ENCODE measurements at regions not wholly inside any gene's neighbourhood (a gene's known extent, or its start where the extent isn't known, plus 50 kb on each side); places are given as distances from the start of the nearest gene placed in this dataset.

- Histone ChIP-seq H3K4me3 (no peak overlapping the region), H3K4me1 (no peaks in the 10 kb centered on the region), H3K27ac (no peak overlapping the region), H3K27me3 (no peaks in the 10 kb centered on the region), H3K9me3 (no peaks in the 10 kb centered on the region), H3K36me3 (no peaks in the 10 kb centered on the region)
- DNase-seq, result no peak
- intact Hi-C loops (cut with DNase I; ENCODE audit: low total_unique reads), result no loop called here
- no peak for TF ChIP-seq POLR2A (IDR thresholded peaks at IDR 0.05)
- TF ChIP-seq CTCF (IDR thresholded peaks at IDR 0.05), result no peak
Observed at GRCh38 chr1:73910062-73910461, 287.9 kb downstream of the LRRIQ3 start.

- no peaks in the 10 kb centered on the region for H3K4me1 ChIP-seq
- no peaks in the 10 kb centered on the region for H3K36me3 ChIP-seq
- no peak overlapping the region for H3K27ac ChIP-seq
- TF ChIP-seq CTCF (IDR thresholded peaks at IDR 0.05) (no peak), POLR2A (IDR thresholded peaks at IDR 0.05) (no peak)
- H3K27me3 ChIP-seq, result no peaks in the 10 kb centered on the region
- intact Hi-C loops (cut with DNase I; ENCODE audit: low total_unique reads), result no loop called here
- DNase-seq, result no peak
- no peaks in the 10 kb centered on the region for H3K9me3 ChIP-seq
- no peak overlapping the region for H3K4me3 ChIP-seq
Observed at GRCh38 chr1:73909043-73909562, 288.9 kb downstream of the LRRIQ3 start.

- Histone ChIP-seq H3K27me3 (no peaks in the 10 kb centered on the region), H3K36me3 (no peaks in the 10 kb centered on the region), H3K9me3 (no peaks in the 10 kb centered on the region), H3K4me3 (no peak overlapping the region), H3K4me1 (no peaks in the 10 kb centered on the region), H3K27ac (no peak overlapping the region)
- TF ChIP-seq POLR2A (IDR thresholded peaks at IDR 0.05), result no peak
- intact Hi-C loops (cut with DNase I; ENCODE audit: low total_unique reads), result no loop called here
- no peak for DNase-seq
Observed at GRCh38 chr1:73907051-73907450, 290.9 kb downstream of the LRRIQ3 start.

GRCh38 chr1:73903092-73903491 lies 294.9 kb downstream of the LRRIQ3 start:
- Histone ChIP-seq H3K36me3 (no peaks in the 10 kb centered on the region), H3K4me3 (no peak overlapping the region), H3K27me3 (no peaks in the 10 kb centered on the region), H3K27ac (no peak overlapping the region), H3K4me1 (no peaks in the 10 kb centered on the region), H3K9me3 (no peaks in the 10 kb centered on the region)
- intact Hi-C loops (cut with DNase I; ENCODE audit: low total_unique reads), result no loop called here
- DNase-seq, result no peak
- TF ChIP-seq POLR2A (IDR thresholded peaks at IDR 0.05), result no peak
- no peak for TF ChIP-seq CTCF (IDR thresholded peaks at IDR 0.05)

GRCh38 chr1:73901738-73902137 lies 296.2 kb downstream of the LRRIQ3 start:
- no peak for TF ChIP-seq POLR2A (IDR thresholded peaks at IDR 0.05)
- TF ChIP-seq CTCF (IDR thresholded peaks at IDR 0.05), result no peak
- Histone ChIP-seq H3K9me3 (no peaks in the 10 kb centered on the region), H3K27ac (no peak overlapping the region), H3K36me3 (no peaks in the 10 kb centered on the region), H3K4me3 (no peak overlapping the region), H3K27me3 (no peaks in the 10 kb centered on the region), H3K4me1 (no peaks in the 10 kb centered on the region)
- DNase-seq, result no peak
- intact Hi-C loops (cut with DNase I; ENCODE audit: low total_unique reads), result no loop called here

GRCh38 chr1:73899311-73899710 lies 298.7 kb downstream of the LRRIQ3 start:
- intact Hi-C loops (cut with DNase I; ENCODE audit: low total_unique reads), result no loop called here
- no peak overlapping the region for H3K4me3 ChIP-seq
- no peak for TF ChIP-seq CTCF (IDR thresholded peaks at IDR 0.05)
- no peak for TF ChIP-seq POLR2A (IDR thresholded peaks at IDR 0.05)
- no peaks in the 10 kb centered on the region for H3K9me3 ChIP-seq
- H3K27ac ChIP-seq, result no peak overlapping the region
- H3K36me3 ChIP-seq, result no peaks in the 10 kb centered on the region
- DNase-seq, result no peak
- no peaks in the 10 kb centered on the region for H3K4me1 ChIP-seq
- no peaks in the 10 kb centered on the region for H3K27me3 ChIP-seq

Measured in uterus (tissue), 3 donors.